Spinal cord (tissue), 9 donors: ENCODE measurements at regions not wholly inside any gene's neighbourhood (a gene's known extent, or its start where the extent isn't known, plus 50 kb on each side); places are given as distances from the start of the nearest gene placed in this dataset.

Experiments used
- DNase-seq, 6 donors: peaks; one replicate each; pipeline versions ENCODE4 v3.0.0 to v3.0.0-alpha.2; 2013 to 2015; ENCODE audit warnings: low spot score in 6 of 6, low read depth in 4 of 6
- H3K27ac ChIP-seq: one replicate; pipeline ENCODE4 v1.5.1; 2013; ENCODE audit warnings: low read depth, low read length, control low read depth
- H3K27me3 ChIP-seq: one replicate; pipeline ENCODE4 v1.6.1; 2013; ENCODE audit warnings: low read length; ENCODE audit not compliant: control insufficient read depth, insufficient read depth
- H3K36me3 ChIP-seq: one replicate; pipeline ENCODE4 v1.6.1; 2013; ENCODE audit warnings: low read length; ENCODE audit not compliant: control insufficient read depth, insufficient read depth
- H3K4me1 ChIP-seq: one replicate; pipeline ENCODE4 v1.6.1; 2013; ENCODE audit warnings: low read length; ENCODE audit not compliant: control insufficient read depth, insufficient read depth
- H3K4me3 ChIP-seq: one replicate; pipeline ENCODE4 v1.5.1; 2013; ENCODE audit warnings: low read depth, low read length, control low read depth
- H3K9me3 ChIP-seq: one replicate; pipeline ENCODE4 v1.6.1; 2013; ENCODE audit warnings: low read length; ENCODE audit not compliant: control insufficient read depth, insufficient read depth
- WGBS: methylation state at CpG from one replicate; pipeline ENCODE4 v1.1.5; 2013; ENCODE audit warnings: missing lambda C conversion rate; ENCODE audit not compliant: insufficient coverage; 5-methylcytosine and 5-hydroxymethylcytosine counted together
- donor health status: healthy.

DNA sequence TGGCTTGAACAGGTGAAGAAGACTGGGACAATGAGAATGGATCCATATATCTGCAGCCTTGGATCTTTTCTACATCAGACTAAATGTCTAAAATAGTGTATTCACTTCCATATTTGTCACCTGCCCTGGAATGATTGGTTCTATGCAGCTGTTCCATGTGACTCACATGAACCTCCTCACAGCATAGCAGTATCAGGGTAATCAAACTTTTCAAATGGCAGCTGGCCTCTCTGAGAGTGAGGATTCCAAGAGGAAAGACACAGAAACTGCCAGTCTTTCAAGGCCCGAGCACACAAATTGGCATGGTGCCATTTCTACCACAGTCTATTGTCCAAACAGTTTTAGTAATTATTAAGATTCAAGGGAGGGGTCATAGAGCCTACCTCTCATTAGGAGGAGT is 859.3 kb downstream of the BCL11A start:
- H3K4me1 ChIP-seq = no peaks in the 10 kb centered on the region
- H3K36me3 ChIP-seq = no peaks in the 10 kb centered on the region
- no CpG with 5 or more reads among the region's 1 CpG for WGBS
- no peaks in the 10 kb centered on the region for H3K27me3 ChIP-seq
- H3K4me3 ChIP-seq = no peak overlapping the region
- H3K9me3 ChIP-seq = peaks cover 3% of the 10 kb centered on the region
- no peak for DNase-seq
- no peak overlapping the region for H3K27ac ChIP-seq

DNA sequence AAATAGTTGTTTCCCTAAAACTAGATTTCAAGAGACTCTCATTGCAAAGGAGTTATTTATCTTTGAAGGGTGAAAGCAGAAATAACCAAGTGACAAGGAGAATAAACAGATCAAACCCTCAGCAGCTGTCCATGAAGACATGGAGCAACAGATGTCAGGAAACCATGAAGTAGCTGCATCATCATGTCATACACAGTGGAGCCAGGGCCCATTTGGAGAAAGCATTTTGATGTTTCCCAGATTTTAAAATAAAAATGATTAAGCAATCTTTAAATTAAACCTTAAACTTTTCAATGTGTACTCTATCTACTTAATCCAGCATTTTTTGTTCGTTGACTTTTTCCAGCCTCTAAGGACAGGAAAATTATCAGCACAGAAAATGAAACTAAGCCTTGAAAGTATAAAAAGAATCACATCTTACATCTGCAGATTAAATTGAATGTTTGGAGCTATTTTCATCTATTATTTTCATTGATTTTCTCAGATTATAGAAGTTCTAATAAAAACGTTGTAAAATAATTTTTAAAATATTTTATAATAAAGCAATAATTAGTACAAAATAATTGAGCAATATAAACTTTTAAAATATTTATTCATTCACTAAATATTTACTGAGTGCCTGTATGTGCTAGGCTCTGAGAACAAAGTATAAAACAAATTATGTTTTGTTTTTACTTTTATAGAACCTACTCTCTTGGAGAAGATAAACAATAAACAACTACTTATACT is 860.1 kb downstream of the BCL11A start:
- H3K27me3 ChIP-seq = no peaks in the 10 kb centered on the region
- no peaks in the 10 kb centered on the region for H3K4me1 ChIP-seq
- WGBS = no CpG with 5 or more reads among the region's 2 CpGs
- peaks cover 3% of the 10 kb centered on the region for H3K9me3 ChIP-seq
- H3K36me3 ChIP-seq = no peaks in the 10 kb centered on the region
- H3K27ac ChIP-seq = no peak overlapping the region
- H3K4me3 ChIP-seq = no peak overlapping the region
- DNase-seq = no peak

DNA sequence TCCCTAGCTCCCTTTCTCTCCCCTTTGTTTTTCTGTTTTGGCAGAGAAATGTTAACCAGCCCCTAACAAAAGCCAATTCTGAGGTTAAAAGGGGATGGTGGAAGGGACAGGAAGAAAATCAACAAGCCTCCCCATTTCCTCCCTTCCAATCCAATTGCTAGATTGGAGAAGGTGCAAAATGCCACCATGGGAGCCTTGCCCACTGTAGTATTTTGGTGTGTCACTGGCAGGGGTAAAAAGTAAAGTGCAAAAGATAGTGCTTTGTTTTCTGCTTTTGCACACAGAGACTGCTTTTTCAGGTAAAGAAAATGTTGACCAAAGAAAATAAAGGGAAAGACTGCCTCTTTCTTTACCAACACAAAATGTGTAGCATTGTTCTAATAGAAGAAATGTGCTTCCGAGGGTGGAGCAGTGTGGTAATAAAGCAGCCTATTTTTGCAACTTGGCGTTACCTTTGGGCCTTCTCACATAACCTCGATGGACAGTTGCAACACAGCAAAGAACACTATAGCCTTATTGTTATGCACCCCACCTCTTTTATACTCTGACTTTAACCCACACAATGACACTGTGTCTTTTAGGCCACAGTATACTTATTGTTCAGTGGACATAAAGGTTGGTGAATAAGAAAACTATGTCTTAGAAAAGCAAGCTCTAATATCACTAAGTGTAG is 861.8 kb downstream of the BCL11A start:
- DNase-seq = no peak
- Histone ChIP-seq H3K27ac (no peak overlapping the region), H3K36me3 (no peaks in the 10 kb centered on the region), H3K9me3 (peaks cover 5% of the 10 kb centered on the region), H3K4me1 (no peaks in the 10 kb centered on the region), H3K27me3 (no peaks in the 10 kb centered on the region), H3K4me3 (no peak overlapping the region)
- WGBS = no CpG with 5 or more reads among the region's 3 CpGs

DNA sequence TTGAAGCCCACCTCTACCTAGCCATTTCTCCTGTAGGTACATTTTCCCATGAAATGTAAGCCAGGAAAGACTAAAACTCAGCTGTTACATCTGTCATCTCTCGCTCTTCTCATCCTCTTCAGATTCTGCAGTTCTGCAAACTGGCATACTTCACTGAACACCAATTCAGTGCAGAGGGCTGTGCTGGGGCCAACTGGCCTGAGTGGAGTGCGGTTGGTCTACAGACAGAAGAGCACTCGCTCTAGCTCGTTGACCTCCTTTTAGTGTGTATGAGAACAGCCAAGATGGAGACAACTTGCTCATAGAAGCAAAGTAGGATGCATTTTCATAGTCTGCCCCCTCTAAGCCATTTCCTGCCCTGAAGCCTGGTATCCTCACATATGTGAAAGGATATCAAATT is 862.6 kb downstream of the BCL11A start:
- Histone ChIP-seq H3K27me3 (no peaks in the 10 kb centered on the region), H3K9me3 (peaks cover 5% of the 10 kb centered on the region), H3K36me3 (no peaks in the 10 kb centered on the region), H3K4me3 (no peak overlapping the region), H3K4me1 (no peaks in the 10 kb centered on the region), H3K27ac (no peak overlapping the region)
- DNase-seq = no peak
- 92% methylated on average over 4 of the region's 4 CpGs for WGBS

DNA sequence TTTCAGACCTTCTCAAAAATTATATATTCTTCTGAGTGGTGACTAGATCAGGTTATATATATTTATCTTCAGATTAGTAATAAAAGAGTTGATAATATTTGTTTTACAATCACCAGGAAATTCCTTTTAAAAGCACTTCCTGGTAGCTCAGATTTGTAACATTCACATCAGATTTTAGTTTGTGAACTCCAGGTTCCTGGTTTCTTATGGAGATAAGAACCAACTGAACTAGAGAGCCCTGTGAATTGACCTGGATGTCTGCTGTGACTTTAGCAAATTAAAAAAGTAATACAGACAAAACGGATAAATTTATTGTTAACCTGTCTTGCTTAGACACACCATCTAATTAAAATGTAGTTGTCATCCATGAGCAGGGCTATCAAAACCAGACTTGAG is 868.7 kb downstream of the BCL11A start:
- DNase-seq = no peak
- WGBS = no CpG with 5 or more reads among the region's 1 CpG
- Histone ChIP-seq H3K27me3 (no peaks in the 10 kb centered on the region), H3K9me3 (peaks cover 3% of the 10 kb centered on the region), H3K4me3 (no peak overlapping the region), H3K36me3 (no peaks in the 10 kb centered on the region), H3K4me1 (no peaks in the 10 kb centered on the region), H3K27ac (no peak overlapping the region)

DNA sequence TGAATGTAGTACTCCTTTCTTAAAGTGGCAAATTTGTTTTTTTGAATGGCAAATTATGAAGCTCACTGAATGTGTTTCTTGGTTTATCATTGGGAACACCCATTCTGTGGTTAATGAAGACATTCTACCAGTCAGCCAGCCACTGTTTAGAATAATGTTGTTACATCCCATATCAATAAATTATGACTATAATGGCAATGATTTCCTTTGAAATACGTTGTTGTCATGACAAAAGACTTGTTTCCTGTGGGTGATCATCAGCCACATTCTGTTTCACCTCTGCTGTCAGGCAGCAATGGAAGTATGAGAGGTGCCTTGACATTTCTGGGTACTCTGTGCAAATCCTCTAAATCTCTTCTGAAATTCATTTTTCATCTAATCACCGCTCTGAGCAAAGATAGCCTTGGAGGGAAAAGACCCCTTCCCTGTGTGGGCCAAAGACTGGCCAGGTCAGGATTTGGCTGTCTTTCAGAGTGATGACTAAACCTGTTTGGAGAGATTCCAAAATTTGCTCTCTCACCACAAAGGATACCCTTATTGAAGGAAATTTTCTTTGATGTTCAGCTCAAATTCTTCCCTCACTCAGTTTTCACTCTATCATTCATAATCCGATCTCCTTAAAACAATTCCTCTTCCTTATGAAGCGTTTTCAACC is 869.2 kb downstream of the BCL11A start:
- Histone ChIP-seq H3K27ac (no peak overlapping the region), H3K9me3 (peaks cover 3% of the 10 kb centered on the region), H3K27me3 (no peaks in the 10 kb centered on the region), H3K4me1 (no peaks in the 10 kb centered on the region), H3K4me3 (no peak overlapping the region), H3K36me3 (no peaks in the 10 kb centered on the region)
- no CpG with 5 or more reads among the region's 4 CpGs for WGBS
- DNase-seq = no peak

DNA sequence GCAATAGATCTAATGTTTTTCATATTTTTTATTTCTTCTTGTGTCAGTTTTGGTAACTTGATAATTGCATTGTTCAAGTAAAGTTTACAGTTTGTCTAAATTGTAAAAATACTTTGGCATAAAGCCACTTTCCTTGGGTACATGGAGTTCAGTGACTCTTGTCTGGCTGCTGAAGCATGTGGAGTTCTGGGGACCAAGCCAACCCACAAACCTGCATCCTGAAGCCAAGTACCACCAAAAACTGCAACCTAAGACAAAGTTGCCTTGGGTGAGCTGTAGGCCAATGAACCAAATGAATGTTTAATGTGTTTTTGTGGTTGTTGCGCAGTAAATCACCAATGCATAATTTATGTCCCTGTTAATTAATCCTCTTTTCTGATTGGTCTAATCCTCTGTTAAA is 872.6 kb downstream of the BCL11A start:
- peaks cover 2% of the 10 kb centered on the region for H3K9me3 ChIP-seq
- WGBS = no CpG with 5 or more reads among the region's 1 CpG
- H3K27ac ChIP-seq = no peak overlapping the region
- H3K36me3 ChIP-seq = no peaks in the 10 kb centered on the region
- H3K27me3 ChIP-seq = no peaks in the 10 kb centered on the region
- no peak overlapping the region for H3K4me3 ChIP-seq
- no peak for DNase-seq
- H3K4me1 ChIP-seq = no peaks in the 10 kb centered on the region

DNA sequence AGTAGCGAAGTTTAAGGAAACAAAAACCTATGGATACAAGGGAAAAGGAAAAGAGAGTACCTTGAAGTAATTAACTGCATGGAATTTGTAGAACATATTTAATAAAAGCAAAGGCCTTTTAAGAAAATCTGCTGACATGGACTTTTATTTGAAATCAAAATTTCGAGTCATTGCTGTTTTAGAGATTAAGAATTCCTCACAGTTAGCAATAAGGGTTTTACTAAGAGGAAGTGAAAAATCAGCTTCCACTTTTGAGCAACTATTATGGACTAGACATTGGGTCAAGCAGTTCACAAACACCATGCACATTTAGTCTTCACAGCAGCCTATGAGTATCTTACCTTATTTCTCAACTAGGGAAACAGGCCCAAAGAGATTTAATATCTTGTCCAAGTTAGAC is 876.3 kb downstream of the BCL11A start:
- DNase-seq = no peak
- H3K27ac ChIP-seq = no peak overlapping the region
- H3K9me3 ChIP-seq = peaks cover 2% of the 10 kb centered on the region
- H3K4me1 ChIP-seq = no peaks in the 10 kb centered on the region
- H3K36me3 ChIP-seq = no peaks in the 10 kb centered on the region
- WGBS = no CpG with 5 or more reads among the region's 2 CpGs
- no peaks in the 10 kb centered on the region for H3K27me3 ChIP-seq
- no peak overlapping the region for H3K4me3 ChIP-seq

DNA sequence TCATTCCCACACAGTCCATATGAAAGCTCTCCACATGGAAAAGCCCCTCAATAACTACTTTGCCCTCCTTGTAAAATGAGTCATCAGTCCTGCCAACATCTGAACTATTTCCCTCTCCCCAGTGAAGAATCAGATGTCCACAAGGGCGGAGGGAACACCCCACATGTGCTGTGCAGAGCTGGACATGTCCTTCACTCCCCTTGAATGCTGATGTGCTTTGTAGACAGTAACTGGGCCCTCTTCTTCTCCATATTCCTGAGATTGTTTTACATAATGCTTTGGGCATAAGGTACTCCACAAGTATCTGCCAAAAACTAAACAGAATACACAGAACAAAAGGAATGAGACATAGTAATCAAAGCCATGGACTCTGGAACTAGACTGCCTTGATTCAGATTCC is 879.4 kb downstream of the BCL11A start:
- Histone ChIP-seq H3K27ac (no peak overlapping the region), H3K4me3 (no peak overlapping the region), H3K27me3 (no peaks in the 10 kb centered on the region), H3K4me1 (no peaks in the 10 kb centered on the region), H3K9me3 (no peaks in the 10 kb centered on the region), H3K36me3 (no peaks in the 10 kb centered on the region)
- 86% methylated on average over 1 of the region's 1 CpG for WGBS
- no peak for DNase-seq

DNA sequence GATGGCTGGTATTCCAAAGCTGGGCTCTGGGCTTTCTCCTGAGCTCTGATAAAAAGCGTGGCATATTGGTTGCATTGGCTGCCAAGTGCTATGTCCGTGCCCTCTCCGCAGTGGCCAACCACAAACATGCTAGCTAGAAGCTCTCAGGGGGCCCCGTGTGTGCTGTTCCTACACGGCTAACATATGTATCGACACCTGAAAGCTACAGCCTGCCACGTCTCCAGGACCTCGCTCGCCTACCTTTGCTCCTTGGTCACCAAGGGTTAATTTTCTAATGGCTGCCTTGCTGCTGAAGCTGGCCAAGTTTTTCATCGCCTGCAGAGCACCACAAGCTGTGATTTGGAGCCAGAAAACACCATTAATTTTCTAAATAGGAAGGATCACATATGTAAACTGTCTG is 888.4 kb downstream of the BCL11A start:
- peaks cover 5% of the 10 kb centered on the region for H3K4me1 ChIP-seq
- H3K36me3 ChIP-seq = no peaks in the 10 kb centered on the region
- H3K9me3 ChIP-seq = no peaks in the 10 kb centered on the region
- H3K27ac ChIP-seq = no peak overlapping the region
- no peak overlapping the region for H3K4me3 ChIP-seq
- peak in 2 of 6 donors; percentile 51 to 77 for DNase-seq
- WGBS = 52% methylated on average over 9 of the region's 10 CpGs
- H3K27me3 ChIP-seq = no peaks in the 10 kb centered on the region
